Esophagus muscularis mucosa (tissue), 4 donors: ENCODE measurements at regions not wholly inside any gene's neighbourhood (a gene's known extent, or its start where the extent isn't known, plus 50 kb on each side); places are given as distances from the start of the nearest gene placed in this dataset.

ENCODE experiments used
- DNase-seq: peaks from one replicate; pipeline ENCODE4 v3.0.0-alpha.2; 2017; ENCODE audit errors: extremely low spot score
- H3K27ac ChIP-seq, 4 donors: fragments of 200-600 bp; sonication (generic); replicated peaks in 1 of 4; 1 replicate in 3 of 4; 2 replicates in 1 of 4; pipeline ENCODE4 v1.5.1; 2016 to 2019; ENCODE audit warnings: mild to moderate bottlenecking in 1 of 4
- H3K27me3 ChIP-seq, 4 donors: fragments of 200-600 bp; sonication (generic); one replicate each; pipeline versions ENCODE4 v1.5.1 to v1.6.0; 2016 to 2019
- H3K36me3 ChIP-seq, 4 donors: fragments of 200-600 bp; sonication (generic); one replicate each; pipeline ENCODE4 v1.5.1; 2016 to 2019
- H3K4me1 ChIP-seq, 4 donors: fragments of 200-600 bp; sonication (generic); one replicate each; pipeline ENCODE4 v1.5.1; 2016 to 2019
- H3K4me3 ChIP-seq, 4 donors: fragments of 200-600 bp; sonication (generic); 1 replicate in 2 of 4; 2 replicates in 2 of 4; pipeline ENCODE4 v1.5.1; 2016 to 2019; ENCODE audit warnings: mild to moderate bottlenecking in 4 of 4, moderate library complexity in 1 of 4
- H3K9me3 ChIP-seq, 4 donors: fragments of 200-600 bp; sonication (generic); 1 replicate in 3 of 4; 2 replicates in 1 of 4; pipeline ENCODE4 v1.5.1; 2016 to 2019
- CTCF ChIP-seq, 3 experiments: fragments of 200-600 bp in 2 of 3; fragments of 450-650 bp in 1 of 3; sonication (generic) in 2 of 3; IDR thresholded peaks; one replicate each; pipeline ENCODE4 v1.5.1; 2017 to 2019; ENCODE audit warnings: antibody characterized with exemption in 3 of 3, mild to moderate bottlenecking in 2 of 3, moderate library complexity in 1 of 3
- EP300 ChIP-seq: sonication (generic); formaldehyde crosslinking; IDR thresholded peaks from one replicate; pipeline ENCODE4 v1.6.1; 2017; ENCODE audit warnings: antibody characterized with exemption
- POLR2A ChIP-seq: fragments of 450-650 bp; IDR thresholded peaks from one replicate; pipeline ENCODE4 v1.6.1; 2017; ENCODE audit warnings: antibody characterized with exemption, moderate library complexity, mild to moderate bottlenecking, low read depth
- POLR2AphosphoS5 ChIP-seq, 2 donors: sonication (generic); formaldehyde crosslinking; IDR thresholded peaks; one replicate each; pipeline ENCODE4 v1.6.1; 2017; ENCODE audit warnings: antibody characterized with exemption in 2 of 2
- WGBS: methylation state at CpG from one replicate; pipeline ENCODE4 v1.1.5; 2018; 5-methylcytosine and 5-hydroxymethylcytosine counted together
- intact Hi-C: fragments of 100-400 bp; cut with DNase I; formaldehyde crosslinking; loops from one replicate; pipeline ENCODE4 v1.15.1; 2023

- peaks cover 0 to 13% (median 0%) of the 10 kb centered on the region in 4 donors for H3K27me3 ChIP-seq
- no peaks in the 10 kb centered on the region for H3K36me3 ChIP-seq
- TF ChIP-seq POLR2A: no peak
- no peak for TF ChIP-seq EP300
- no peak for TF ChIP-seq CTCF (IDR thresholded peaks at IDR 0.05)
- TF ChIP-seq POLR2AphosphoS5 (IDR thresholded peaks at IDR 0.05): no peak
- 90% methylated on average over 13 of the region's 13 CpGs for WGBS
- H3K4me1 ChIP-seq: no peaks in the 10 kb centered on the region
- H3K4me3 ChIP-seq: peak overlapping the region in 1 of 4 donors; percentile 22
- peak; percentile 50 for DNase-seq
- intact Hi-C loops: no loop called here
- H3K9me3 ChIP-seq: no peaks in the 10 kb centered on the region
- H3K27ac ChIP-seq: no peak overlapping the region
Measured at GRCh38 chr10:128568491-128568890, 442.3 kb upstream of the MKI67 start.

GRCh38 chr10:128568990-128569945, 443.0 kb upstream of the MKI67 start:
- no peak overlapping the region for H3K27ac ChIP-seq
- peaks cover 0 to 13% (median 0%) of the 10 kb centered on the region in 4 donors for H3K27me3 ChIP-seq
- DNase-seq: peak; percentile 75
- WGBS: 88% methylated on average over 24 of the region's 24 CpGs
- intact Hi-C loops: no loop called here
- no peaks in the 10 kb centered on the region for H3K9me3 ChIP-seq
- no peak overlapping the region for H3K4me3 ChIP-seq
- no peaks in the 10 kb centered on the region for H3K4me1 ChIP-seq
- H3K36me3 ChIP-seq: no peaks in the 10 kb centered on the region
- TF ChIP-seq EP300 (no peak), POLR2AphosphoS5 (IDR thresholded peaks at IDR 0.05) (no peak), CTCF (IDR thresholded peaks at IDR 0.05) (no peak), POLR2A (no peak)

- TF ChIP-seq EP300: no peak
- no peak for TF ChIP-seq POLR2A
- no peak for TF ChIP-seq CTCF (IDR thresholded peaks at IDR 0.05)
- TF ChIP-seq POLR2AphosphoS5 (IDR thresholded peaks at IDR 0.05): no peak
- Histone ChIP-seq H3K4me1 (no peaks in the 10 kb centered on the region), H3K4me3 (no peak overlapping the region), H3K27ac (no peak overlapping the region), H3K9me3 (no peaks in the 10 kb centered on the region), H3K36me3 (no peaks in the 10 kb centered on the region), H3K27me3 (peaks cover 0 to 10% (median 0%) of the 10 kb centered on the region in 4 donors)
- no peak for DNase-seq
- intact Hi-C loops: no loop called here
- 70% methylated on average over 9 of the region's 12 CpGs for WGBS
Measured at GRCh38 chr10:128570319-128570995, 444.2 kb upstream of the MKI67 start.

- WGBS: 91% methylated on average over 4 of the region's 4 CpGs
- TF ChIP-seq CTCF (IDR thresholded peaks at IDR 0.05): no peak
- TF ChIP-seq POLR2AphosphoS5 (IDR thresholded peaks at IDR 0.05): no peak
- no peak for TF ChIP-seq EP300
- TF ChIP-seq POLR2A: no peak
- Histone ChIP-seq H3K27me3 (peaks cover 0 to 10% (median 0%) of the 10 kb centered on the region in 4 donors), H3K9me3 (no peaks in the 10 kb centered on the region), H3K4me1 (no peaks in the 10 kb centered on the region), H3K27ac (no peak overlapping the region), H3K36me3 (no peaks in the 10 kb centered on the region), H3K4me3 (no peak overlapping the region)
- peak; percentile 86 for DNase-seq
- intact Hi-C loops: no loop called here
Measured at GRCh38 chr10:128571071-128571470, 444.8 kb upstream of the MKI67 start.
